Activated naive CD4-positive, alpha-beta T cell treated with anti-CD3 and anti-CD28 coated beads for 36 hours (primary cell): ENCODE measurements at regions not wholly inside any gene's neighbourhood (a gene's known extent, or its start where the extent isn't known, plus 50 kb on each side); places are given as distances from the start of the nearest gene placed in this dataset.

Experiments used
- CTCF ChIA-PET: fragments of 350-600 bp; sonication (Branson Sonifier 250); formaldehyde crosslinking; loops from one replicate; lab custom pipeline; 2021; ENCODE audit warnings: antibody characterized with exemption; lab: Charles Lee
- DNase-seq: peaks from one replicate; pipeline ENCODE4 v3.0.0-alpha.2; 2020
- H3K27ac Mint-ChIP-seq: one replicate; pipeline ENCODE4 v1.8.0; 2021; ENCODE audit warnings: mild to moderate bottlenecking, mixed read lengths
- H3K27me3 Mint-ChIP-seq: one replicate; pipeline ENCODE4 v1.8.0; 2021; ENCODE audit warnings: low read depth, mixed read lengths
- H3K36me3 Mint-ChIP-seq: one replicate; pipeline ENCODE4 v1.8.0; 2021; ENCODE audit warnings: low read depth, mixed read lengths
- H3K4me1 Mint-ChIP-seq: one replicate; pipeline ENCODE4 v1.8.0; 2021; ENCODE audit warnings: low read depth, mixed read lengths
- H3K4me3 Mint-ChIP-seq: one replicate; pipeline ENCODE4 v1.8.0; 2021; ENCODE audit warnings: mild to moderate bottlenecking, moderate library complexity, mixed read lengths
- H3K9me3 Mint-ChIP-seq: one replicate; pipeline ENCODE4 v1.8.0; 2021; ENCODE audit warnings: mixed read lengths
- intact Hi-C: fragments of 100-400 bp; cut with micrococcal nuclease; formaldehyde crosslinking; loops from one replicate; pipeline ENCODE4 v1.15.1; 2023

DNA sequence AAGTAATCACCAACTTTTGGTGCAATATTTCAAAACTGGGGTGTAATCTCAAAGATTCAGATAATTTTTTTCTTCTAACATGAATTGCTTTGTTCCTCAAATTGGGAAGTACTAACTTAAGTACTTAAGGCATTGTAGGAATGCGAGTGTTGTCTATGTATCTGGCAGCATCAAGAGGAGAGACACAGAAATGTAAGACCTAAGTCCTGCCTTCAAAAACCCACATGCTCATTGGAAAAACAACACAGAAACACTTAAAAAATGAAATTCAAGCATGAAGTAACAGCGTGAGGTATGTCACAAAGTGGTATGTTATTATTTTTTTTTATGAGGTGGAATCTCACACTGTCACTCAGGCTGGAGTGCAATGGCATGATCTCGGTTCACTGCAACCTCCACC lies 288.5 kb downstream of the ZEB1 start:
- intact Hi-C loops = loop anchor here (10.0 kb wide), 1 partner anchor 523 kb away; no protein-coding TSS in a partner anchor
- no peak for DNase-seq
- Mint-ChIP-seq H3K4me3 (no peak overlapping the region), H3K4me1 (peaks cover 9% of the 10 kb centered on the region), H3K27ac (no peak overlapping the region), H3K36me3 (no peaks in the 10 kb centered on the region), H3K27me3 (peaks cover 2% of the 10 kb centered on the region), H3K9me3 (no peaks in the 10 kb centered on the region)
- CTCF ChIA-PET = no interaction called here

DNA sequence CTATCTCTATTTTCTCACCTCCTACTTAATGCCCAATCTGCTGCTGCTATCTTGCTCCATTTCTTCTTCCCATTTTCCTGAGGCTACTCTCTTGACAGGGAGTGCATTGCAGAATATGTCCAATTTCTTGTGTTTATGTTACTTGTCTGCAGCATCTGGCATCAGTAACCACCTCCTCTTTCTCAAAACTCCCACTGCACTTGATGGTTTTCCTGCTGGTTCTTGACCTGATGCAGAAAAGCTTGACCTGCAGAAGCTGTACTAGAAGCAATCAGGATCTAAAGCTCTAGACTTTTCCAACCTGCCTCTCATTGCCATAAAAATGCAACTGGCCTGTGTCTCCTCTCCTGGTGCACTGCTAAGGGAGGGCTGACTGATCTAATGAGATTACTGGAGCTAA lies 287.8 kb downstream of the ZEB1 start:
- Mint-ChIP-seq H3K9me3 (no peaks in the 10 kb centered on the region), H3K36me3 (no peaks in the 10 kb centered on the region), H3K27me3 (peaks cover under 1% of the 10 kb centered on the region), H3K4me3 (no peak overlapping the region), H3K27ac (no peak overlapping the region), H3K4me1 (peaks cover 9% of the 10 kb centered on the region)
- DNase-seq = no peak
- CTCF ChIA-PET = no interaction called here
- intact Hi-C loops = loop anchor here (10.0 kb wide), 1 partner anchor 522 kb away; no protein-coding TSS in a partner anchor

DNA sequence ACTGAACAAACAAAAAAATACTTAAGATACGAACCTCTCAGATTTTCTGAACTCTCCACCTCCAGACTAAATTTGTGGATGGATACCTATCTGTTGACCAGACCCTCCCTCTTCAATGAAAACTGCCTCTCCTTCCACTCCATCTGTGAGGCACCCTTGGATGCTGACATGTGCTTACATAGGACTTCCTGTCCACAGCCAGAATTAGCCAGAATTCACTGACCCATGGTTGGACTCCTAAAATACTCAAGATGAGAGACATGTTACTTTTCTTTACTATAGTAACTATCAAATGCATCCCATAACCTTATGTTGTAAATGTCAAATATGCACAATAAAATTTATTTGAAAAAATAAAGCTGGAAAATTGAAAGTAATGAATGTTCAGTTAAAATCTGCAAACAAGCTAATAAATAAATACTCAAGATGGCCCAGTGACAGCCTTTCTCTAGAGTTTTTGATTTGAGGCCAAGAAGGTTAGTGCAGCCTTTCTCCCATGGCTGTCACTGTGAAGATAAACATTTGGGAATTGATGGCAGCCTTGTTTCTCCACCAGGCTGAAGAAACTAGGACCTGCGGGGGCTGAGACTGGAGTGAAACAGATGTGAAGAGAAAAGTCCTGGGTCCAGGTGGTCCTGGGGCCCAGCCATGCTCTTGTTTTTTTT lies 287.0 kb downstream of the ZEB1 start:
- CTCF ChIA-PET = no interaction called here
- Mint-ChIP-seq H3K27ac (no peak overlapping the region), H3K27me3 (no peaks in the 10 kb centered on the region), H3K4me3 (no peak overlapping the region), H3K4me1 (peaks cover 17% of the 10 kb centered on the region), H3K9me3 (no peaks in the 10 kb centered on the region), H3K36me3 (no peaks in the 10 kb centered on the region)
- DNase-seq = no peak
- intact Hi-C loops = loop anchor here (10.0 kb wide), 1 partner anchor 521 kb away; no protein-coding TSS in a partner anchor

DNA sequence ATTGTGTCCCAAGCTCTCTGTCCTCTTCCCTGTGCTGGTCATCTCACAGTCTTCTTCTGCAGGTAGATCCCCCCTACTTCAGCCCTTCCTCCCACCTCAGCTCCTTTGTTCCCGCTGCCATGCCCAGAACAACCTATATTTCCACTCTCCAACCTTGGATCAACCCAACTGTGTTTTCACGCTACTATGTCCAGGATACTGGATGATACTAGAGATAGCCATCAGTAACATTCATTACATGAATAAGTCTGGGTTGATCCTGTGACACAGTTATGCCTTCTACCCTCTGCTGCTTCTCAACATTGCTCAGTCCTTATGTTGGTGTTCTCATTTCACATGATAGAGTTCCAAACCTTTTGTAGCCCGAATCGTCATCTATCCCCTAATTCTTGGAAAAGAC lies 286.4 kb downstream of the ZEB1 start:
- peaks cover 2% of the 10 kb centered on the region for H3K27me3 Mint-ChIP-seq
- intact Hi-C loops = loop anchor here (10.0 kb wide), 1 partner anchor 521 kb away; no protein-coding TSS in a partner anchor
- H3K36me3 Mint-ChIP-seq = no peaks in the 10 kb centered on the region

DNA sequence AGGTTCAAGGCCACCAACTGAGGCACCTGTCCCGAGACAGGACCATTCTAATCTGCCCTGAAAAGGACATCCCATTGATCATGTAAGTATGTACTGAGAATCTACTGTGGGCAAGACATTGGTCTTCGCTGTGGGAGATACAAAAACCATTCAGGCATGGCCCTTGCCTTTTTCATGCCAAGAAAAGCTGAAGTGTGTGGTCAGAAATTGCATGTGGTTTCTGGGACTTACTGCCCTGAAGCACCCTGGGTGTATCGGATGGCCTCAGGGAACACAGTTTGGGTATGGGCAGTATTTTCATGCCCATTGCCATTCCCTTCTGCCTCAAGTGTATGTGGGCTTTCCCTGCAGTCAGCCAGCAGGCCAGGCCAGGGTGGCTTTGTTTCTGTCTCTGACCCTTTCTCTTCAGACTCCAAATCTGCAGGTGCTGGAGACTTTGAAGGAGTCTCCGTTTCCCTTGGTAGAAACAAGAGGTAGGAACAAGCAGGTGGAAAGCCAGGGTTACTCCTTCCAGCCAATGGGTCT lies 285.7 kb downstream of the ZEB1 start:
- Mint-ChIP-seq H3K4me1 (peaks cover 29% of the 10 kb centered on the region), H3K36me3 (no peaks in the 10 kb centered on the region), H3K27ac (no peak overlapping the region), H3K4me3 (peak overlapping the region; percentile 35), H3K9me3 (no peaks in the 10 kb centered on the region), H3K27me3 (peaks cover 2% of the 10 kb centered on the region)
- intact Hi-C loops = loop anchor here (5.0 to 10.0 kb wide), 7 partner anchors 203 to 902 kb away; partner anchors contain the start of gene KIF5B
- DNase-seq = no peak
- CTCF ChIA-PET = interaction anchor here (1.2 kb wide), 1 partner anchor 165 kb away, joined by 3 read pairs; no protein-coding TSS in a partner anchor

More for the DNA sequence above, 286.4 kb downstream of the ZEB1 start:
- no peak overlapping the region for H3K27ac Mint-ChIP-seq
- H3K4me3 Mint-ChIP-seq = no peak overlapping the region
- no peaks in the 10 kb centered on the region for H3K9me3 Mint-ChIP-seq
- DNase-seq = no peak
- CTCF ChIA-PET = no interaction called here
- peaks cover 22% of the 10 kb centered on the region for H3K4me1 Mint-ChIP-seq

DNA sequence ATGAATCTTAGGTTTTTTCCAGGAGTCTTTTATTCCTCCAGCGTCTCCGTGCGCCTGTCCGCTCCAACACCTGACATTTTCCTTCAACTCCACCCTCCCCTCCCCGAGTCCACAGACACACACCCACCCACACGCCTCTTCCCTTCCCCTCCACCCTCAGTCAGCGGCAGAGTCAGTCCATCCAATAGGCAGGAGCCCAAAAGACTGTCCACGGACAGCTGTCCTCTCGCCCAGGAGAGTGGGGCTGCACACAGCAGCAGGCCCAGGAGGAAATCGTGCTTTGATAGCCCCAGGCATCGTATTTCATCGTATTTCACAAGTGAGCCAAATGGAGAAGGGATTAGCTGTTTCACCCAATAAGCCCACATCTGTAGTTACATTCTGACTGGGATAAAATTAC lies 285.1 kb downstream of the ZEB1 start:
- H3K4me3 Mint-ChIP-seq = peak overlapping the region; percentile 86
- CTCF ChIA-PET = interaction anchor here (1.2 kb wide), 1 partner anchor 165 kb away, joined by 3 read pairs; no protein-coding TSS in a partner anchor
- H3K27ac Mint-ChIP-seq = no peak overlapping the region
- intact Hi-C loops = loop anchor here (5.0 to 10.0 kb wide), 7 partner anchors 203 to 902 kb away; partner anchors contain the start of gene KIF5B
- DNase-seq = no peak
- peaks cover 31% of the 10 kb centered on the region for H3K4me1 Mint-ChIP-seq
- H3K27me3 Mint-ChIP-seq = peaks cover 2% of the 10 kb centered on the region
- no peaks in the 10 kb centered on the region for H3K36me3 Mint-ChIP-seq
- H3K9me3 Mint-ChIP-seq = peaks cover 2% of the 10 kb centered on the region

DNA sequence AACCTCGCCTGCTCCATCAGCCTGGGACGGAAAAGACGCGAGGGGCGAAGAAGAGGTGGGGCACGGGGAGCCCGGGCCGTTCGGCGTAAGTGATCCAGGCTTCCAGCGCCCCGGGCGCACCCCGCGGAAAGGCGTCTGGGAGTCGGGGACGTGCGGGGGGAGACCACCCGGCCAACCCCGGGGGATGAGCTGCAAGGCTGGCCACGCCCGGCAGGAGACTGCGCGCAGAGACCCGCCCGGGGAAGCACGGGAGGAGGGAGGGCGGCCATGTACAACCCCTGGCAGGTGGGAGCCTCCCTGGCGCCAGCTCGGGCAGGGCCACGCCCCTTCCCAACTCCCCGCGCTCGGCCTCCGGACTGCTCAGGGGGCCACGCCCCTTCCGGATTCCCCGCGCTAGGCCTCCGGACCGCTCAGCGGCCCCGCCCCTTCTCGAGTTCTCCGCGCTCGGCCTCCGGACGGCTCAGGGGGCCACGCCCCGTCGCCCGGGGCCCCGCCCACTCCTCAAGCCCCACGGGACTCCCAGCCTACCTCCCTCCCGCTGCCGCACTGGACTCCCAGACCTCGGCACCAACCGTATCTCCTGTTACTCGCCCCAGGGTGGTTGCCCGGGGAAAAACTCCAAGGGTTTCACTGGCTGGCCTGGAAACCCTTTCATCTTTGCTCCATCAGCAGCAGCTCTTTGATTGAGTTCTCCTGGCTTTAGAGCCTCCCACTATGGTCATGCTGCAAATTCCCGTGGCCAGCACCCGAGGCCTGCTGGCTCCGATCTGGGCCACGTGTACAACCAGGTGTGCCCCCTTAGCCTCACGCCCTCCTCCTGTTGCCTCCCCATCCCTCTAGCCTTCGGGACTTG lies 284.4 kb downstream of the ZEB1 start:
- H3K27ac Mint-ChIP-seq = peak overlapping the region; percentile 58
- CTCF ChIA-PET = interaction anchor here (0.6 to 1.5 kb wide), 3 partner anchors 66 to 205 kb away, joined by 3 read pairs; no protein-coding TSS in a partner anchor
- DNase-seq = peak; percentile 92

DNA sequence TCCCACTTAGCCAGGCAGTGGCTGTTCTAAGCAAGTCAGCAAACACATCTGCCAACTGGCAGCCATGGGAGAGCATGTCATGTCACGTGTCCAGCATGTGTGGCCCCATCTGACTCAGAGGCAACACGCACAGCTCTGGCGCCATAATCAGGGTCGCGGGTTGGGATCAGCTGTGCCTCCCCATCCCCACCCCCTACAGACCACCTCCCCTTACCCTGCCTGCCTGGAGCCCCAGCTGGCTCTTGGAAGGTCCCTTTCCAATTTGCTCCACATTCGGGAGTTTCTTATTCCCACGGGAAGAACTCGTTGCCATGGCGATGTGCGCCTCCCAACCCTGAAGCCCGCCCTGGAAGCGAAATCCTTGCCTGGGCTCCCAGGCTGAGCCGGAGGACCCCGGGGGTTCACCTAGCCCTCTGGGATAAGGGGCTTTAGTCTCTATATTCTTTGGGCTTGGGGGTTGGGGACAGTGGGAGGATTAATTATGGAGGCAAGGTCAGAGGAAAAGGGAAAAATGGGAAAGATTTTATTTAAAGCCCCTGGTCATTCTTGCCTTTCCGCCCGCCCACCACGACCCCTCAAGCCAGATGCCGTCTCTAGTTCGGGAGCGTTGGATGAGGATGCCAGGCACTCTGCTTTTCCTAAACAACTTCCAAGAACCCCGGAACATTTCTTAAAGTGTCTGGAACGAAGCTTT lies 283.7 kb downstream of the ZEB1 start:
- Mint-ChIP-seq H3K9me3 (peaks cover 2% of the 10 kb centered on the region), H3K27ac (no peak overlapping the region), H3K36me3 (no peaks in the 10 kb centered on the region), H3K4me1 (peaks cover 31% of the 10 kb centered on the region), H3K4me3 (peak overlapping the region; percentile 86), H3K27me3 (peaks cover 2% of the 10 kb centered on the region)
- intact Hi-C loops = loop anchor here (1.0 to 10.0 kb wide), 11 partner anchors 143 to 900 kb away; partner anchors contain the start of genes KIF5B and ZEB1
- CTCF ChIA-PET = interaction anchor here (0.6 to 1.5 kb wide), 2 partner anchors 65 to 205 kb away, joined by 3 read pairs; no protein-coding TSS in a partner anchor
- DNase-seq = peak; percentile 27

More for the DNA sequence above, 284.4 kb downstream of the ZEB1 start:
- Mint-ChIP-seq H3K36me3 (no peaks in the 10 kb centered on the region), H3K4me1 (peaks cover 31% of the 10 kb centered on the region), H3K27me3 (peaks cover 2% of the 10 kb centered on the region), H3K4me3 (peak overlapping the region; percentile 86), H3K9me3 (peaks cover 2% of the 10 kb centered on the region)
- intact Hi-C loops = loop anchor here (1.0 to 10.0 kb wide), 11 partner anchors 142 to 901 kb away; partner anchors contain the start of genes KIF5B and ZEB1

DNA sequence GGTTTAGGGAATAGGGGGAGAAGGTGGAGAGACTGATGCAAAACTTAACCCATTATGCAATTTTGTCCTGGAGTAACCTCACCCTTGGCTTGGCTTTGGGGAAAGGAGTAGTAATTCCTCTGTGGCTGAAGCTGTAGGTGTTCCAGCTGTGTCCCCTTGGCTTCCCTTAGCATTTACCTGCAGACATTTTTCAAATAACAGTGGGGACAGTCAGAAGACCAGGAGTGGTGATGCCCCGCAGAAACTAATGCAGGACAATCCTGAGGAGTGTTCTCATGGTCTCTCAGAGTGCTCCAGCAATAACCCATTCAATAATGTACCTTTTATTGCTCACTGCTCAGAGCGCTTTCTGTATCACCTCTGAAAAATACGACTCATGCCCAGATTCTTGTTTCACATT lies 282.1 kb downstream of the ZEB1 start:
- Mint-ChIP-seq H3K27me3 (peaks cover 2% of the 10 kb centered on the region), H3K36me3 (no peaks in the 10 kb centered on the region), H3K27ac (no peak overlapping the region), H3K4me3 (no peak overlapping the region), H3K9me3 (peaks cover 2% of the 10 kb centered on the region), H3K4me1 (peaks cover 31% of the 10 kb centered on the region)
- intact Hi-C loops = loop anchor here (1.0 to 10.0 kb wide), 8 partner anchors 106 to 899 kb away; partner anchors contain the start of gene KIF5B
- CTCF ChIA-PET = interaction anchor here (0.9 kb wide), 1 partner anchor 169 kb away, joined by 3 read pairs; no protein-coding TSS in a partner anchor
- no peak for DNase-seq

DNA sequence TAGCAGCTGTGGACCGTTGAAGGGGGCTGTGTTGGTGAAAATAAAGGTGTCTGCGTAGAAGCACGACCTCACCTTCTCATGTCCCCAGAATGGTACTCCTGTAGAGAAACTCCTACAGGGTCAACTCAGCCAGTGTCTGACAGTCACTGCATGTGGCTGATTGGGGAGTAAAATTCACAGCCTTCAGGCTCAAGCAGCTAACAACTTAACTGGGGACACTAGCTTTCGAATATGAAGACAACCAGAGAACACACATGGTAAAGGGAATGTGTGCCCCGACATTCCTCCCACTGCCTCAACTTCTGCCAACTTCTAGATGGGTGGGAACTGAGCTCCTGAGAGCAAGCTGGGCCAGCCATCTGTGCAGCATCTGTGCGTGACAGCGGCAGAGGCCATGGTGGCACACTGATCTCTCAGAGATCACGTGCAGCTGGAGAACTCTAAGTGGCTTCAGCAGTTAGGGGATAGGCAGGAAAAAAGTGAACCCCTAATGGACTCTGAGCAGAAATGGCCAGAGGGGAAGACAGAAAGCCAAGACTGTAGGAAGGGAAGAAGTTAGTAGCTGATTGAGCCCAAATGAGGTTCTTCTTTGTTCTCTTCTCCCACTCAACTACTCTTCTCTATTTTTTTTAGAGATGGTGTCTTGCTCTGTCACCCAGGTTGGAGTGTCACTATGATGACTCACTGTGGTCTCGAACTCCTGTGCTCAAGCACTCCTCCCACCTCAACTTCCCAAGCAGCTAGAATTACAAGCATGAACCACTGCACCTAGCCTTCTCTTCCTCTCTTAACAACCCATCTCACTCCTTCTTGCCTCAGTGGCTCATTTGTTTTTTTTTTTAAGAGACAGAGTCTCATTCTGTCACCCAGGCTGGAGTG lies 280.8 kb downstream of the ZEB1 start:
- H3K4me3 Mint-ChIP-seq = no peak overlapping the region
- peaks cover 31% of the 10 kb centered on the region for H3K4me1 Mint-ChIP-seq
- CTCF ChIA-PET = interaction anchor here (0.5 to 0.9 kb wide), 3 partner anchors 11 to 171 kb away, joined by 3 read pairs; no protein-coding TSS in a partner anchor
- no peak overlapping the region for H3K27ac Mint-ChIP-seq
- intact Hi-C loops = loop anchor here (5.0 to 10.0 kb wide), 7 partner anchors 207 to 898 kb away; partner anchors contain the start of gene KIF5B
- DNase-seq = peak; percentile 42
- H3K36me3 Mint-ChIP-seq = no peaks in the 10 kb centered on the region
- peaks cover 4% of the 10 kb centered on the region for H3K27me3 Mint-ChIP-seq
- peaks cover 2% of the 10 kb centered on the region for H3K9me3 Mint-ChIP-seq
